HL-60 (cell line): ENCODE measurements at regions not wholly inside any gene's neighbourhood (a gene's known extent, or its start where the extent isn't known, plus 50 kb on each side); places are given as distances from the start of the nearest gene placed in this dataset.

Source experiments
- DNase-seq, 2 experiments: peaks; one replicate each; pipeline ENCODE4 v3.0.0-alpha.2; 2010 to 2020; ENCODE audit warnings: low read depth in 1 of 2, low spot score in 1 of 2
- H3K27ac ChIP-seq: fragments of 250-450 bp; sonication (Bioruptor Pico); replicated peaks from 2 replicates; pipeline ENCODE4 v1.5.1; 2020; ENCODE audit warnings: mild to moderate bottlenecking, moderate library complexity
- H3K27me3 ChIP-seq: fragments of 250-450 bp; sonication (Bioruptor Pico); 2 replicates; pipeline ENCODE4 v1.5.1; 2021; ENCODE audit warnings: mild to moderate bottlenecking, moderate library complexity; ENCODE audit not compliant: insufficient read depth, poor library complexity, severe bottlenecking
- H3K4me3 ChIP-seq: replicated peaks from 2 replicates; pipeline ENCODE4 v1.5.1; 2011; ENCODE audit warnings: mild to moderate bottlenecking, control low read depth, low read length; ENCODE audit not compliant: insufficient read depth
- GABPA ChIP-seq: IDR thresholded peaks from 2 replicates; pipeline ENCODE4 v1.6.1; 2012; ENCODE audit warnings: low read depth
- POLR2AphosphoS5 ChIP-seq: IDR thresholded peaks from 2 replicates; pipeline ENCODE4 v1.6.1; 2012; ENCODE audit warnings: low read depth
- SPI1 ChIP-seq: IDR thresholded peaks from 2 replicates; pipeline ENCODE4 v1.6.1; 2012; ENCODE audit warnings: low read depth, mild to moderate bottlenecking, borderline replicate concordance
- TF ChIP-seq, protein P1 (sequence below): IDR thresholded peaks from one replicate; pipeline ENCODE4 v1.5.1; 2011; ENCODE audit warnings: low read length, control low read depth, inconsistent platforms; ENCODE audit not compliant: insufficient read depth
- TF ChIP-seq, protein P2 (sequence below): IDR thresholded peaks from 2 replicates; pipeline ENCODE4 v1.6.1; 2012; ENCODE audit warnings: low read depth; ENCODE audit not compliant: insufficient replicate concordance

DNA sequence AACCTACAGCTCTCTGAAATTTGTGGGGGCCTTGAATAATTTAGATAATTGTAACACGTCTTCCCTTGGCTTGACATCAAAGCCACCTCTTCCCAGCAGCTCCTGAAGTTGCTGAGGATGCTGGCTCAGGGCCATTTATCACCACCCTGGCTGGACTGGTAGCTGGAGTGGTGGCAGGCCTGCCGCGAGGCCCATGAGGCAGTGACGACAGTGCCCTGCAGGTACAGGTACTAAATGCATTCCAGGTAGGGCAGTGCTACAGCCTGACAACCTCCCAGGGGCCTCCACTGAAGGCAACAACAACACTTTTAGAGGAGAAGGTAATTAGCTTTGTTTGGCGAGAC is 270.2 kb upstream of the KLF4 start:
- no peak for TF ChIP-seq SPI1
- TF ChIP-seq, protein P1, sequence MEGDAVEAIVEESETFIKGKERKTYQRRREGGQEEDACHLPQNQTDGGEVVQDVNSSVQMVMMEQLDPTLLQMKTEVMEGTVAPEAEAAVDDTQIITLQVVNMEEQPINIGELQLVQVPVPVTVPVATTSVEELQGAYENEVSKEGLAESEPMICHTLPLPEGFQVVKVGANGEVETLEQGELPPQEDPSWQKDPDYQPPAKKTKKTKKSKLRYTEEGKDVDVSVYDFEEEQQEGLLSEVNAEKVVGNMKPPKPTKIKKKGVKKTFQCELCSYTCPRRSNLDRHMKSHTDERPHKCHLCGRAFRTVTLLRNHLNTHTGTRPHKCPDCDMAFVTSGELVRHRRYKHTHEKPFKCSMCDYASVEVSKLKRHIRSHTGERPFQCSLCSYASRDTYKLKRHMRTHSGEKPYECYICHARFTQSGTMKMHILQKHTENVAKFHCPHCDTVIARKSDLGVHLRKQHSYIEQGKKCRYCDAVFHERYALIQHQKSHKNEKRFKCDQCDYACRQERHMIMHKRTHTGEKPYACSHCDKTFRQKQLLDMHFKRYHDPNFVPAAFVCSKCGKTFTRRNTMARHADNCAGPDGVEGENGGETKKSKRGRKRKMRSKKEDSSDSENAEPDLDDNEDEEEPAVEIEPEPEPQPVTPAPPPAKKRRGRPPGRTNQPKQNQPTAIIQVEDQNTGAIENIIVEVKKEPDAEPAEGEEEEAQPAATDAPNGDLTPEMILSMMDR, result no peak
- no peak for TF ChIP-seq POLR2AphosphoS5
- no peak for TF ChIP-seq GABPA
- TF ChIP-seq, protein P2, sequence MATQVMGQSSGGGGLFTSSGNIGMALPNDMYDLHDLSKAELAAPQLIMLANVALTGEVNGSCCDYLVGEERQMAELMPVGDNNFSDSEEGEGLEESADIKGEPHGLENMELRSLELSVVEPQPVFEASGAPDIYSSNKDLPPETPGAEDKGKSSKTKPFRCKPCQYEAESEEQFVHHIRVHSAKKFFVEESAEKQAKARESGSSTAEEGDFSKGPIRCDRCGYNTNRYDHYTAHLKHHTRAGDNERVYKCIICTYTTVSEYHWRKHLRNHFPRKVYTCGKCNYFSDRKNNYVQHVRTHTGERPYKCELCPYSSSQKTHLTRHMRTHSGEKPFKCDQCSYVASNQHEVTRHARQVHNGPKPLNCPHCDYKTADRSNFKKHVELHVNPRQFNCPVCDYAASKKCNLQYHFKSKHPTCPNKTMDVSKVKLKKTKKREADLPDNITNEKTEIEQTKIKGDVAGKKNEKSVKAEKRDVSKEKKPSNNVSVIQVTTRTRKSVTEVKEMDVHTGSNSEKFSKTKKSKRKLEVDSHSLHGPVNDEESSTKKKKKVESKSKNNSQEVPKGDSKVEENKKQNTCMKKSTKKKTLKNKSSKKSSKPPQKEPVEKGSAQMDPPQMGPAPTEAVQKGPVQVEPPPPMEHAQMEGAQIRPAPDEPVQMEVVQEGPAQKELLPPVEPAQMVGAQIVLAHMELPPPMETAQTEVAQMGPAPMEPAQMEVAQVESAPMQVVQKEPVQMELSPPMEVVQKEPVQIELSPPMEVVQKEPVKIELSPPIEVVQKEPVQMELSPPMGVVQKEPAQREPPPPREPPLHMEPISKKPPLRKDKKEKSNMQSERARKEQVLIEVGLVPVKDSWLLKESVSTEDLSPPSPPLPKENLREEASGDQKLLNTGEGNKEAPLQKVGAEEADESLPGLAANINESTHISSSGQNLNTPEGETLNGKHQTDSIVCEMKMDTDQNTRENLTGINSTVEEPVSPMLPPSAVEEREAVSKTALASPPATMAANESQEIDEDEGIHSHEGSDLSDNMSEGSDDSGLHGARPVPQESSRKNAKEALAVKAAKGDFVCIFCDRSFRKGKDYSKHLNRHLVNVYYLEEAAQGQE, result no peak
- H3K27me3 ChIP-seq, result no peaks in the 10 kb centered on the region
- no peak overlapping the region for H3K4me3 ChIP-seq
- DNase-seq, result no peak
- peak overlapping the region; percentile 65 for H3K27ac ChIP-seq

DNA sequence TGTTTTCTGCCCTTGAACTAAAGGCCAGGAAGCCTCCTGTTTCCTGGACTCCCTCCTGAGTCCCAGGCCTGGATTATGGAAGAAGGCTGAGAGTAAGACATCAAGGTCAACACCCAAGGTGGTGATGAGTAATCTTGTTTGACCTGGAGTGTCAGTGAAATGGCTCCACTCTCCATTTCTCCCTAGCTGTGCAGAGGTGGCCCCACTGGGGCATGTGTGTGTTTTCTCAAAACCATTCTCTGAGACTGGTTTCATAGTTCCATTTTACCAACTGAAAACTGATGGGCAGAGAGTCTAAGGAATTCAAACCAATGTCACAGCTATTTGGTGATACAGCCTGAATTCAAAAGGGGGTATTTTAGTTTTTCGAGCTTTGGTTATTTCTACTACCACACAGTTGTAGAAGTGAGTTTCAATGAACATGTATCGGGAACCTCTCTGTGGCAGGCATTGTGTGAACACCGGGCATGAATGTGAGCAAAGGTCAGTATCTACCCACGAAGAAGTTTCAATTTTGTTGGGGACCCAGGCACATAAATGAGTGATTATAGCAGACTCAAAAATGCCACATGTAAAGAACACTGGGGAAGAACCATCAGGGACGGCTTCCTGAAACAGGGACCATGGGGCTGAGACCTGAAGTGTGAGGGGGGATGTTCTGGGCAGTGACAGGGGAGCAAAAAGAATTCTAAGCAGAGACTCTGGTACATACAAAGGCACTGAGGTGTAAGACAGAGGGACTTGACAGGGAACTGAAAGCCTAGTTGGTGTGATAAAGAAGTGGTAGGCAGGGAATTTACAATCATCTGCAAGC is 269.6 kb upstream of the KLF4 start:
- H3K4me3 ChIP-seq, result no peak overlapping the region
- H3K27me3 ChIP-seq, result no peaks in the 10 kb centered on the region
- TF ChIP-seq, protein P2, result no peak
- TF ChIP-seq, protein P1, result no peak
- no peak for TF ChIP-seq SPI1
- no peak for TF ChIP-seq POLR2AphosphoS5
- TF ChIP-seq GABPA, result no peak
- no peak for DNase-seq
- no peak overlapping the region; the same call in 1 of the 2 replicates for H3K27ac ChIP-seq

DNA sequence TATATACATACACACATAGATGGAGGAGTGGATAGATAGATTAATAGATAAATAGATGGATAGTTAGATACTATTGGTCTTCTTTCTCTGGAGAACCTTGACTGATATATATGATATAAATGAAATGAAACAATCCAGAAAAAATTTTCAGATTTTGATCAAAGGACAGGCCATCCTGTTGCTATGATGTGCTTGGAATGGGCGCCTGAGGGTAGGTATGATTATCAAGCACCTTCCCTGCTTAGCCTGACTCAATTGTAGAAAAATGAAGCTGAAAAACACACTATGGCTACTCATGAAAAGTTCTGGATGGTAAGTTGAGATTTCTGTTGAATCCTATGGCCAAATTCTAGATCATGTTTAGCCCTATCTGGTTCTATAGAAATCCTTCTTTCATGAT is 266.5 kb upstream of the KLF4 start:
- no peaks in the 10 kb centered on the region for H3K27me3 ChIP-seq
- no peak for DNase-seq
- no peak overlapping the region for H3K27ac ChIP-seq
- no peak overlapping the region for H3K4me3 ChIP-seq
- no peak for TF ChIP-seq SPI1
- TF ChIP-seq GABPA, result no peak
- TF ChIP-seq, protein P1, result no peak
- TF ChIP-seq POLR2AphosphoS5, result no peak
- TF ChIP-seq, protein P2, result no peak
